IMR-90 (cell line): ENCODE measurements at regions not wholly inside any gene's neighbourhood (a gene's known extent, or its start where the extent isn't known, plus 50 kb on each side); places are given as distances from the start of the nearest gene placed in this dataset.
"Not testable (repeated sequence)": the region's sequence is repeated elsewhere in the genome, so short reads cannot be mapped to it uniquely, and the experiment has no call there.

Source experiments
- ATAC-seq: fragments of 200-7000 bp; cut with Tn5 transposase; 2 replicates; pipeline ENCODE4 v1.9.1; 2020; ENCODE audit warnings: low read depth, mild to moderate bottlenecking, moderate library complexity
- BruUV-seq: library from RNA; stranded (reverse); fragments of 400-500 nt; replicated peaks from 2 replicates; lab custom pipeline; 2021; lab: Mats Ljungman, UMichigan
- CTCF ChIA-PET: fragments of 300-600 bp; formaldehyde crosslinking; extraction: SDS; loops from one replicate; lab custom pipeline; 2021; ENCODE audit warnings: antibody characterized with exemption; lab: Yijun Ruan, JAX
- POLR2A ChIA-PET: fragments of 300-600 bp; sonication (Branson Sonifier 250); formaldehyde crosslinking; loops from one replicate; lab custom pipeline; 2022; ENCODE audit warnings: antibody characterized with exemption; ENCODE audit not compliant: unreplicated experiment; lab: Charles Lee
- DNase-seq: peaks from one replicate; pipeline ENCODE4 v3.0.0; 2013
- H2AFZ ChIP-seq: replicated peaks from 2 replicates; pipeline ENCODE3; 2013; ENCODE audit warnings: low read length, mild to moderate bottlenecking; ENCODE audit not compliant: poor library complexity
- H2AK5ac ChIP-seq: 2 replicates; pipeline ENCODE4 v1.6.1; 2013; ENCODE audit warnings: low read depth, low read length, inconsistent platforms
- H2AK9ac ChIP-seq: replicated peaks from 2 replicates; pipeline ENCODE3; 2013; ENCODE audit warnings: mild to moderate bottlenecking, low read depth, low read length, moderate library complexity; ENCODE audit not compliant: poor library complexity
- H2BK120ac ChIP-seq: 2 replicates; pipeline ENCODE4 v1.6.1; 2013; ENCODE audit warnings: low read depth, low read length, inconsistent platforms
- H2BK15ac ChIP-seq: 3 replicates; pipeline ENCODE4 v1.6.1; 2013; ENCODE audit warnings: low read depth, low read length, inconsistent platforms
- H2BK20ac ChIP-seq: 2 replicates; pipeline ENCODE4 v1.6.1; 2013; ENCODE audit warnings: low read depth, mild to moderate bottlenecking, inconsistent platforms, low read length, moderate library complexity
- H2BK5ac ChIP-seq: 2 replicates; pipeline ENCODE4 v1.6.1; 2013; ENCODE audit warnings: mild to moderate bottlenecking, low read depth, low read length, inconsistent platforms; ENCODE audit not compliant: poor library complexity, severe bottlenecking
- H3K14ac ChIP-seq: replicated peaks from 2 replicates; pipeline ENCODE4 v1.6.1; 2013; ENCODE audit warnings: low read depth, low read length, inconsistent platforms
- H3K18ac ChIP-seq: 2 replicates; pipeline ENCODE4 v1.6.1; 2013; ENCODE audit warnings: low read depth, low read length, control low read depth
- H3K23ac ChIP-seq: 2 replicates; pipeline ENCODE4 v1.6.1; 2013; ENCODE audit warnings: low read depth, low read length, inconsistent platforms
- H3K27ac ChIP-seq: 2 replicates; pipeline ENCODE4 v1.5.1; 2013; ENCODE audit warnings: mild to moderate bottlenecking, control low read depth, low read length; ENCODE audit not compliant: insufficient read depth
- H3K27me3 ChIP-seq: 2 replicates; pipeline ENCODE4 v1.6.1; 2013; ENCODE audit warnings: low read length; ENCODE audit not compliant: control insufficient read depth, insufficient read depth
- H3K36me3 ChIP-seq: 2 replicates; pipeline ENCODE4 v1.6.1; 2013; ENCODE audit warnings: low read length, mixed read lengths; ENCODE audit not compliant: control insufficient read depth, insufficient read depth
- H3K4ac ChIP-seq: 2 replicates; pipeline ENCODE4 v1.6.1; 2013; ENCODE audit warnings: low read depth, low read length, inconsistent platforms
- H3K4me1 ChIP-seq: 2 replicates; pipeline ENCODE4 v1.6.1; 2013; ENCODE audit warnings: low read length, mixed read lengths; ENCODE audit not compliant: control insufficient read depth, insufficient read depth
- H3K4me2 ChIP-seq: 2 replicates; pipeline ENCODE4 v1.6.1; 2013; ENCODE audit warnings: low read depth, mild to moderate bottlenecking, control low read depth, low read length, moderate library complexity
- H3K4me3 ChIP-seq: 2 replicates; pipeline ENCODE4 v1.5.1; 2013; ENCODE audit warnings: low read depth, mild to moderate bottlenecking, control low read depth, low read length, moderate library complexity; ENCODE audit not compliant: insufficient read depth
- H3K56ac ChIP-seq: 2 replicates; pipeline ENCODE4 v1.6.1; 2013; ENCODE audit warnings: low read length, inconsistent platforms; ENCODE audit not compliant: insufficient read depth; ENCODE audit errors: extremely low read depth
- H3K79me1 ChIP-seq, 2 experiments: 2 replicates each; pipeline ENCODE4 v1.6.1; 2013; ENCODE audit warnings: low read length in 2 of 2, inconsistent platforms in 1 of 2, low read depth in 1 of 2
- H3K9ac ChIP-seq: 2 replicates; pipeline ENCODE4 v1.6.1; 2013; ENCODE audit warnings: low read depth, low read length, control low read depth
- H3K9me1 ChIP-seq: 2 replicates; pipeline ENCODE4 v1.6.1; 2013; ENCODE audit warnings: low read length, inconsistent platforms; ENCODE audit not compliant: insufficient read depth
- H3K9me3 ChIP-seq: 2 replicates; pipeline ENCODE4 v1.6.1; 2013; ENCODE audit warnings: low read length; ENCODE audit not compliant: control insufficient read depth, insufficient read depth
- H4K20me1 ChIP-seq: 2 replicates; pipeline ENCODE4 v1.6.1; 2013; ENCODE audit warnings: low read length, inconsistent platforms; ENCODE audit not compliant: insufficient read depth
- H4K5ac ChIP-seq: 2 replicates; pipeline ENCODE4 v1.6.1; 2013; ENCODE audit warnings: mild to moderate bottlenecking, low read depth, low read length, control low read depth
- H4K8ac ChIP-seq, 2 experiments: 2 replicates each; pipeline ENCODE4 v1.6.1; 2013; ENCODE audit warnings: low read depth in 2 of 2, low read length in 2 of 2, control low read depth in 1 of 2, inconsistent platforms in 1 of 2
- H4K91ac ChIP-seq: 2 replicates; pipeline ENCODE4 v1.6.1; 2013; ENCODE audit warnings: low read depth, low read length, inconsistent platforms; ENCODE audit not compliant: insufficient read depth
- WGBS, 2 experiments: methylation state at CpG; one replicate each; pipeline versions ENCODE4 v1.1.5 to v1.1.7; 2013; ENCODE audit warnings: missing lambda C conversion rate in 2 of 2; ENCODE audit not compliant: insufficient read length in 1 of 2; ENCODE audit errors: extremely low coverage in 2 of 2; 5-methylcytosine and 5-hydroxymethylcytosine counted together
- dilution Hi-C: fragments of 300-500 bp; cut with HindIII; formaldehyde crosslinking; loops from one replicate; pipeline ENCODE4 v1.14.3; 2018; ENCODE audit warnings: low sequenced_read_pairs; ENCODE audit not compliant: unreplicated experiment
- in situ Hi-C: fragments of 300-500 bp; cut with MboI; formaldehyde crosslinking; loops from 3 replicates; pipeline ENCODE4 v1.14.3; 2019; ENCODE audit warnings: low sequenced_read_pairs, inconsistent platforms, mixed read lengths
- intact Hi-C: fragments of 100-400 bp; cut with micrococcal nuclease; formaldehyde crosslinking; loops from 2 replicates; pipeline ENCODE4 v1.10.0; 2022

- H3K9me1 ChIP-seq, H4K5ac ChIP-seq, CTCF ChIA-PET, H2BK15ac ChIP-seq, H2BK5ac ChIP-seq, H2AK9ac ChIP-seq, H4K91ac ChIP-seq, POLR2A ChIA-PET, H3K4me2 ChIP-seq, H3K56ac ChIP-seq, BruUV-seq, H2AK5ac ChIP-seq, H3K4ac ChIP-seq, dilution Hi-C loops, H3K9ac ChIP-seq, H3K79me1 ChIP-seq, H2BK120ac ChIP-seq, H4K20me1 ChIP-seq, H3K4me3 ChIP-seq, H2AFZ ChIP-seq, ATAC-seq, H4K8ac ChIP-seq, H3K14ac ChIP-seq, H2BK20ac ChIP-seq, DNase-seq, intact Hi-C loops, H3K36me3 ChIP-seq, H3K27ac ChIP-seq, H3K23ac ChIP-seq, H3K4me1 ChIP-seq, H3K18ac ChIP-seq, H3K27me3 ChIP-seq, H3K9me3 ChIP-seq, in situ Hi-C loops: not testable (repeated sequence)
- no CpG with 5 or more reads among the region's 12 CpGs for WGBS, 2 experiments
Measured at GRCh38 chr2:110387044-110387443, 85.6 kb downstream of the LIMS4 start.

GRCh38 chr2:110386546-110386945, 86.1 kb downstream of the LIMS4 start:
- CTCF ChIA-PET, dilution Hi-C loops: not testable (repeated sequence)

More at GRCh38 chr2:110386546-110386945, 86.1 kb downstream of the LIMS4 start:
- H3K14ac ChIP-seq, H3K4ac ChIP-seq, H3K56ac ChIP-seq, ATAC-seq, H2BK20ac ChIP-seq, H4K91ac ChIP-seq, H2AK9ac ChIP-seq, BruUV-seq, H4K5ac ChIP-seq, in situ Hi-C loops, H3K79me1 ChIP-seq, H2BK120ac ChIP-seq, H3K4me3 ChIP-seq, H3K4me1 ChIP-seq, H3K36me3 ChIP-seq, H3K18ac ChIP-seq, H2AFZ ChIP-seq, H2BK15ac ChIP-seq, H3K4me2 ChIP-seq, H3K27ac ChIP-seq, H3K23ac ChIP-seq, intact Hi-C loops, H3K9ac ChIP-seq, H2BK5ac ChIP-seq, H2AK5ac ChIP-seq, H3K9me1 ChIP-seq, DNase-seq, H3K27me3 ChIP-seq, H3K9me3 ChIP-seq, H4K8ac ChIP-seq, POLR2A ChIA-PET, H4K20me1 ChIP-seq: not testable (repeated sequence)
- WGBS, 2 experiments, result no CpG with 5 or more reads among the region's 10 CpGs
